ENCODE measurements at regions not wholly inside any gene's neighbourhood (a gene's known extent, or its start where the extent isn't known, plus 50 kb on each side); places are given as distances from the start of the nearest gene placed in this dataset.

- TF ChIP-seq REST (IDR thresholded peaks at IDR 0.05; ENCODE audit: insufficient read depth in 1 of 2, low read depth in 2 of 2, low read length in 2 of 2) (no peak), TAF1 (IDR thresholded peaks at IDR 0.05; ENCODE audit: borderline replicate concordance, insufficient read depth, low read length) (no peak), SIN3A (IDR thresholded peaks at IDR 0.05; ENCODE audit: borderline replicate concordance, insufficient read depth, low read length) (no peak), POLR2AphosphoS5 (IDR thresholded peaks at IDR 0.05; ENCODE audit: low read depth, low read length) (no peak)
Measured at GRCh38 chr2:122528061-122528460, 772.6 kb downstream of the TSN start.

Data from PFSK-1 (cell line).